ENCODE measurements at regions not wholly inside any gene's neighbourhood (a gene's known extent, or its start where the extent isn't known, plus 50 kb on each side); places are given as distances from the start of the nearest gene placed in this dataset.

- TF ChIP-seq CTCF (conservative IDR thresholded peaks at IDR 0.05; ENCODE audit: low read depth, low read length) = no peak
- DNase-seq (ENCODE audit: low read depth) = no peak
- no peak overlapping the region for H3K4me3 ChIP-seq (ENCODE audit: low read length)
Measured at GRCh38 chr4:136900696-136901095, 631.6 kb downstream of the PCDH18 start.

GRCh38 chr4:136898590-136899248 lies 633.6 kb downstream of the PCDH18 start:
- no peak for DNase-seq (ENCODE audit: low read depth)
- TF ChIP-seq CTCF (conservative IDR thresholded peaks at IDR 0.05; ENCODE audit: low read depth, low read length) = no peak
- H3K4me3 ChIP-seq (ENCODE audit: low read length) = no peak overlapping the region

GRCh38 chr4:136893573-136893972 lies 638.7 kb downstream of the PCDH18 start:
- no peak for TF ChIP-seq CTCF (conservative IDR thresholded peaks at IDR 0.05; ENCODE audit: low read depth, low read length)
- no peak for DNase-seq (ENCODE audit: low read depth)
- no peak overlapping the region for H3K4me3 ChIP-seq (ENCODE audit: low read length)

- TF ChIP-seq CTCF (conservative IDR thresholded peaks at IDR 0.05; ENCODE audit: low read depth, low read length) = no peak
- no peak overlapping the region for H3K4me3 ChIP-seq (ENCODE audit: low read length)
- no peak for DNase-seq (ENCODE audit: low read depth)
Measured at GRCh38 chr4:136881666-136882065, 650.6 kb downstream of the PCDH18 start.

- no peak for TF ChIP-seq CTCF (conservative IDR thresholded peaks at IDR 0.05; ENCODE audit: low read depth, low read length)
- no peak for DNase-seq (ENCODE audit: low read depth)
- no peak overlapping the region for H3K4me3 ChIP-seq (ENCODE audit: low read length)
Measured at GRCh38 chr4:136873555-136873954, 658.7 kb downstream of the PCDH18 start.

DNA sequence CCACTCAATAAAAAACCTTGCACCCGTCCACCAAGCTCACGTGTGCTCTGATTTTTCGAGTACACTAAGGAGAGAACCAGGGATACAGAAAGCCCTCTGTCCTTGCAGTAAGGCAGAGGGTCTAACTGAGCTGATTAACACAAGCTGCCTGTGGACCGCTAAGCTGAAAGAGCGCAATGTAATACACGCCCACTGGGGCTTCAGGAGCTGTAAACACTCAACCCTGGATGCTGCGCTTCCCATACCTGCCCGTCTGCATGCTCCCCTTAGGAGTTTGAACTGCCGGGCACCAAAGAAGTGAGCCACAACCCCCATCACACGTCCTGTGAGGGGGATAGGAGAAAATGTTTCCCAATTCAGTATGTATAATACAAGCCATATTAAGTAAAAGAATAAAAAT lies 664.8 kb downstream of the PCDH18 start:
- no peak overlapping the region for H3K4me3 ChIP-seq (ENCODE audit: low read length)
- no peak for TF ChIP-seq CTCF (conservative IDR thresholded peaks at IDR 0.05; ENCODE audit: low read depth, low read length)
- no peak for DNase-seq (ENCODE audit: low read depth)

DNA sequence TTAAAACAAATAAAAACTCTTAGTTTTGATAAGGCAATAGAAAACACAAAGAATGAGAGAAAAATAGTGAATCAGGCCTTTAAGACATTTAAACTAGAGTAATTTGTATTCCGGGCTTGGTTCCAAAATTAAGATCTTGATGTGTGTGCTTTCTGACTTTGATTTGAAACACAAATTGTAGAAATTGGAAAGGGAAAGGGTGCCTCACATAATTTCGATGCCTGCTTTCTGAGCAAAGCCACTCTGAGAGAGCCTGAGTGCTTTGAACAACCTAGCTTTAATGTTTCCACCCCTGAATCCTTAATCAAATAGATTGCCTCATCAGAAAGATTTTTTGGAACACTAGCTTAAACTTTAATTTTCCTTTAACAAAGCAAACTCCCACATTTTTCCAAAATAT lies 666.8 kb downstream of the PCDH18 start:
- no peak for TF ChIP-seq CTCF (conservative IDR thresholded peaks at IDR 0.05; ENCODE audit: low read depth, low read length)
- no peak for DNase-seq (ENCODE audit: low read depth)

More for the DNA sequence above, 666.8 kb downstream of the PCDH18 start:
- H3K4me3 ChIP-seq (ENCODE audit: low read length) = no peak overlapping the region
